VCaP (cell line): ENCODE measurements at regions not wholly inside any gene's neighbourhood (a gene's known extent, or its start where the extent isn't known, plus 50 kb on each side); places are given as distances from the start of the nearest gene placed in this dataset.

Experiments
- H3K27ac ChIP-seq: fragments of 450-650 bp; 2 replicates; pipeline ENCODE4 v1.5.1; 2017
- CTCF ChIP-seq: fragments of 450-650 bp; conservative IDR thresholded peaks from 2 replicates; pipeline ENCODE4 v1.5.1; 2017; ENCODE audit warnings: mild to moderate bottlenecking, moderate library complexity

- H3K27ac ChIP-seq, result no peak overlapping the region
Observed at GRCh38 chr5:72612810-72613209, 105.6 kb upstream of the ZNF366 start.

GRCh38 chr5:72611118-72611730 lies 104.0 kb upstream of the ZNF366 start:
- no peak overlapping the region for H3K27ac ChIP-seq
- TF ChIP-seq CTCF, result peak; percentile 88

More at GRCh38 chr5:72612810-72613209, 105.6 kb upstream of the ZNF366 start:
- TF ChIP-seq CTCF, result no peak

- no peak for TF ChIP-seq CTCF
- no peak overlapping the region for H3K27ac ChIP-seq
Observed at GRCh38 chr5:72608926-72609325, 101.7 kb upstream of the ZNF366 start.

- TF ChIP-seq CTCF, result no peak
- H3K27ac ChIP-seq, result no peak overlapping the region
Observed at GRCh38 chr5:72608297-72608696, 101.1 kb upstream of the ZNF366 start.

- no peak for TF ChIP-seq CTCF
- H3K27ac ChIP-seq, result no peak overlapping the region
Observed at GRCh38 chr5:72607381-72607780, 100.2 kb upstream of the ZNF366 start.

- no peak for TF ChIP-seq CTCF
- H3K27ac ChIP-seq, result no peak overlapping the region
Observed at GRCh38 chr5:72606525-72606924, 99.3 kb upstream of the ZNF366 start.

- no peak overlapping the region for H3K27ac ChIP-seq
- no peak for TF ChIP-seq CTCF
Observed at GRCh38 chr5:72605632-72606031, 98.4 kb upstream of the ZNF366 start.
